ENCODE measurements at regions not wholly inside any gene's neighbourhood (a gene's known extent, or its start where the extent isn't known, plus 50 kb on each side); places are given as distances from the start of the nearest gene placed in this dataset.
A peak's percentile ranks its signal among the peaks of the same experiment; 100 is the strongest.

GRCh38 chr7:86942995-86943394 lies 116.5 kb downstream of the ELAPOR2 start:
- DNase-seq, result no peak

GRCh38 chr7:86942081-86942480 lies 117.4 kb downstream of the ELAPOR2 start:
- DNase-seq, result no peak

- peak; percentile 46 for DNase-seq
Measured at GRCh38 chr7:86939197-86939814, 120.1 kb downstream of the ELAPOR2 start.

- DNase-seq, result no peak
Measured at GRCh38 chr7:86937363-86937878, 122.0 kb downstream of the ELAPOR2 start.

- DNase-seq, result no peak
Measured at GRCh38 chr7:86933295-86933845, 126.1 kb downstream of the ELAPOR2 start.

- DNase-seq, result no peak
Measured at GRCh38 chr7:86932038-86932512, 127.4 kb downstream of the ELAPOR2 start.

- DNase-seq, result no peak
Measured at GRCh38 chr7:86931439-86931838, 128.0 kb downstream of the ELAPOR2 start.

GRCh38 chr7:86930554-86931307 lies 128.7 kb downstream of the ELAPOR2 start:
- DNase-seq, result no peak

GRCh38 chr7:86929293-86930109 lies 130.0 kb downstream of the ELAPOR2 start:
- DNase-seq, result no peak

GRCh38 chr7:86928308-86928707 lies 131.1 kb downstream of the ELAPOR2 start:
- DNase-seq, result no peak

GRCh38 chr7:86926732-86927131 lies 132.7 kb downstream of the ELAPOR2 start:
- DNase-seq, result peak; percentile 43

GRCh38 chr7:86925221-86925620 lies 134.2 kb downstream of the ELAPOR2 start:
- DNase-seq, result no peak

- no peak for DNase-seq
Measured at GRCh38 chr7:86923527-86923926, 135.9 kb downstream of the ELAPOR2 start.

- DNase-seq, result no peak
Measured at GRCh38 chr7:86920154-86920553, 139.3 kb downstream of the ELAPOR2 start.

GRCh38 chr7:86918245-86918644 lies 141.2 kb downstream of the ELAPOR2 start:
- DNase-seq, result no peak

- no peak for DNase-seq
Measured at GRCh38 chr7:86916277-86916825, 143.1 kb downstream of the ELAPOR2 start.

- DNase-seq, result peak; percentile 7
Measured at GRCh38 chr7:86914551-86914950, 144.9 kb downstream of the ELAPOR2 start.
